GM18511 (cell line): ENCODE measurements at regions not wholly inside any gene's neighbourhood (a gene's known extent, or its start where the extent isn't known, plus 50 kb on each side); places are given as distances from the start of the nearest gene placed in this dataset.

Experiments
- ATAC-seq: cut with Tn5 transposase; IDR thresholded peaks from one replicate; pipeline ENCODE4 v1.9.1; 2021; ENCODE audit warnings: mild to moderate bottlenecking, moderate library complexity; ENCODE audit not compliant: unreplicated experiment

DNA sequence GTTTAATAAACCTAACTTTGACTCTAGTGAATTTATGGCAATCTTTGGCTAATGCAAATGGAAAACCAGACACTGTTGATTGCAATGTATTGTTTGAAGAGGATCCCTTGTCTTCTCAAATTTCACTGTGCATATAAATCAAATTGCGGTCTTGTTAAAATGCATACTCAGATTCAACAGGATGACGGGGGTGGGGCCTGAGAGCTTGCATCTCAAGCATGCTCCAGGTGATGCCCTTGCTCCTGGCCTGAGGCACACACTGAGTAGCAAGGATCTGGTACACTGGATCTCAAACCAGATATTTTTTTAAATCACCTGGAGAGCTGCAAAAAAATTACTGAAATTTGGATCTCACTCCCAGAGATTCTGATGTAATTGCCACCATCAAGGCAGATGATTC, 463.7 kb downstream of the DNAH5 start:
- no peak for ATAC-seq

DNA sequence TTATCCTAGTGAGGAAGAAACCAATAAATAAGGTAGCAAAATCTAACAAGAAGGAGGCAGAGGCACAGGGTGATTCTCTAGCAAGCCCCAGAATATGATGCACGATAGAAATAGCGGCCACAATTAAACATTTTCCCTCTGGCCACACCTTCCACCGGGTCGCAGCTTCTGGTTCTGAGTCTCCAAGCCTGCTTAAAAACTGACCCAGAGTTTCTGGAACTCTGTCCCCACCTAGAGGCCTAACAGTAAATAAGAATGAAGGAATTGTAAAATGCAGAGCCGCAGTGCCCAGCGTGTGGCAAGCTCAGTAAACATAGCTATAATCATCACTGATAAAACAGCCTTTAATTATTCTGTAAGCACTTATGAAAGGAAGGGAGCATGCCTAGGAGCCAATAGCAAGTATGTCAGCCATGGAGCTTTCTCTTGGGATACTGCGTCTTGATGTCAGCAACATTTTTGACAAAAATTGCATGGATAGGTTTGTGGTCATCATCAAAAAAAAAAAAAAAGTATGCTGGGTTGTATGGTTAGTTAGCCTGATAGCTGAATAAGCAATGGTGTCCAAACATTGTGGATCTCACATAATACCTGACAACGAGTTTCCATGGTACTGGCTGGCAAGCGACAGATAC, 465.5 kb downstream of the DNAH5 start:
- ATAC-seq: no peak

DNA sequence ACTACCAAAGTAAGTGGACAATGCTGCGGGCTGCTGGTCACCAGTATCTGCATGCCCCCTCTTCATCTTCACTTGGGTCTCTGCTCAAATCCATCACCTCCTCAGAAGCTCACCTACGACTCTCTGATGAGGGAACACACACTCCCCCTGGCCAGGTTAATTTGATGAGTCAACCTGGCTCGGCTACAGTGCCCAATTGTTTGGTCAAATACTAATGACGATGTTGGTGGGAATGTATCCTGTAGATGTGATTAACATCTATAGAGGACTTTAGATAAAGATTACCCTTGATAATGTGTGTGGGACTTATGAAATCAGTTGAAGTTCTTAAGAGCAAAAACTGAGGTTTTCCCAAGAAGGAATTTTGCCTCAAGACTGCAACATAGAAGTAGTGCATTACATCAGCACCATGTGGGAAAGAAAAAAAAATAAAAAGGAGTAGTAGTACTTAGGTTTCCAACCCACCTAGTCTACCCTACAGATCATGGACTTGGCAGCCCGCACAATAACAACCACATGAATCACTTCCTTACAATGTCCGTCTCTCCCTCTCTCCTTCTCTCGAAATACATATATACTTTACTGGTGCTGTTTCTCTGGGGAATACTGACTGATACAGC, 467.3 kb downstream of the DNAH5 start:
- no peak for ATAC-seq

DNA sequence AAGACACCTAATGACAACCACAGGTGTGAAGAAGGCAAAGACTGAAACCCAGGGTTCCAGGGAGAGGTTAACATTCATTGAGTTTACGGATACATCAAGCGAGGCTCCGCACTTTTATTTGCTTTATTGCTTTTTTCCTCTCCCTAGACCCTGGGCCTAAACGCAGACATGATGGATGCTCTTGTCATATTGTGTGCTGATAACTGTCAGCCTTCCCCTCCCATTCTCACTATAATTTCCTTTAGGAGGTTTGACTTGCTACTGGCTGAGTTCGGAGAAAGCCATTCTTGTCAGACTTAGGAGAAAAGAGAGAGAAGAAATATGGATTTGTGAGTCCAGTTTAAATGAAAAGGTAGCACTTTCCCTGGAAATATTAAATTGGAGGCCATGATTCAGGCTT, 471.6 kb downstream of the DNAH5 start:
- no peak for ATAC-seq

DNA sequence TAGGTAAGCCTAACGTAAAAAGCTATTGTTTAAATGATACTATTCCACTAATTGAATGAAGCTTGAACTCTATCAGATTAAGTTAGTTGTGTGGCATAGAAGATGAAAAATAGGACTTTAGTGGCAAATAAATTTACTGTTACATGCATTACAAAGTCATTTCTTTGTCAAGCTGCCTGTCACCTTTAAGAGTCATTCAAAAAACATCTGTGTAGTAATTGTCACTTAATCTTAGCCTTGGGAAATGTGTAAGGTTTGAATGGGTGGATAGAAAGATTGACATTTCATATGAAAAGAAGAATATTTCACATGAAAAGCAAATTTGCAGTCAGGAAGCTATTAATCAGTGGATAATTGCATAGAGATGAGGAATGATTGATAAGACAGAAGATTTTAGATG, 473.5 kb downstream of the DNAH5 start:
- ATAC-seq: no peak

DNA sequence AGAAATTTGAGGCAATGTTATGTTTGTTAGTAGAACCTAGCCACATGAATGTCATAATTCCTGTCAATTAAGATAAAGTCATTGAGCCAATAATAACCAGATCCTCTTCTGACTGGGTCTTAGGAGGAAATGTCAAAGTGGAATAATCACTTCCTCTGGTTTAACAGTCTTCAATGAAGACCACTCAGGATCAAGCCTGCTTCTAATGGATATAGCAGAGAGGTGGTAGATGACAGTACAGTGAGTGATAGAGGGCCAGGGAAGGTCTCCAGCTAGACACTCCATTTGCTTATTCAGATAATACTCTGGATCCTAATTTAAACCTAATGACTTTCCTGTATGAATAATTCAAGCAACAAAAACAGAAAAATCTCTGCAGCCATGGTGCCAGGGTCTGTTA, 474.2 kb downstream of the DNAH5 start:
- no peak for ATAC-seq

DNA sequence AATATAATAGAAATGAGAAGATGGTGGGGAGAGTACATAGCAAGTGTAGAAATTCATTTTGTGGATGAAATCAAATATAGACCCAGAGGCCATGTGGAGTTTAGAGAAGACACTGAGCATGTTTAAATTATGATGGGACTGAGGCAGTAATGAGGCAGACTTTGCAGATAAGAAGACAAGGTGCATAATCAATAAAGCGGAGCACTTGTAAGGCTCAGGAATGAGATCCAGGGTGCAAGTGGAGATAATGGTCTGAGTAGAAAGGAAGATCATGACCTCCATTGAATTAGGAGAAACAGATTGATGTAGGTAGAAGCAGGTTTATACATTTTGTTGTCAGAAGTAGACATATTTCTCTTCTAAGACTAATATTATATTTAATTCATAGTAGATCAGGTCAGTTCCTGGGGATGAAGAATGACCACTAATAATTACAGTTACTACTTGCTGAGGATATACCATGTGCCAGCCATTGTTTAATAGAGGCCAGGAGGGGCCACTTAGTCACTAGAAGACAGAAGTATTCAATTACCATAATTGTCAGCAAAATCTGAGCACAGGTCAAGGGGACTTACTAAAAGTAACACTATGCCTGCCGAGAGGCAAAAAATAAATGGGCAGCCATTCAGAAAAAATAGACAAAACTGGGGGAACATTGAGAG, 479.8 kb downstream of the DNAH5 start:
- ATAC-seq: no peak

DNA sequence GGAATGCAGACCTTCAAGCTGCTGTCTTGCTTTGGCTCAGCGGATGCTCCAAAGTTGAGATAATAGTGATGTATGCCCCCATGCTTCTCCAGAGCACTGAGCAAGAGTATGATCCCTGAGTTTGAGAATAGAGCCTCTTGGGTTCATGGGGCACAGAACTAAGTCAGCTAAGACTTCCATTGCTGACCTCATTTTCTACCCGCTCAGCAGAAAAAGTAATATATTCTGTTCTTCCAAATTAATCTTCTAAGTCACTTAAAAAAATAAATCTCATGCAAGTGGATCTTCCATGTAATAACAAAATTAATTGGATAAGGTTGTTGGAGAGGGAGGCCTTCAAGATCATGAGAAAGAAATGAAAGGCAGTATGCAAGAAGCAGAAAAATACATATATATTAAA, 483.9 kb downstream of the DNAH5 start:
- ATAC-seq: no peak

DNA sequence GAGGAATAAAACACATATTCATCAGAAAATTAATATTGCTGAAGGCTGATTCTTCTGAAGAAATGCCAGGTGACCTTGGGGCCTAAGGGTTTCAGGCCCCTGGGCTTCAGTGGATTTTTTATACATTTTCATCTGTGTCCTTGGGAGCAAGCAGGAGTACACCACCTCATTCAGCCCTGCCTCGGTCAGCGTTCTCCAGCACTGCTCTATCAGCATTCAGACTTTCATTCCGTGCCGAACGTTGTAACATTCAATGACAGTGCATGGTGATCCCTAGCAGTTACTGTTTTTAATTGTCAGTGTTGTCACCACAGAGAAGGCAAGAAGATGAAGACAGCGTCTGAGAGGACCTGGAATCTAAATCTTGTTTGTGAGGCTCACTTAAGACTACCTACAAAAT, 490.4 kb downstream of the DNAH5 start:
- no peak for ATAC-seq

DNA sequence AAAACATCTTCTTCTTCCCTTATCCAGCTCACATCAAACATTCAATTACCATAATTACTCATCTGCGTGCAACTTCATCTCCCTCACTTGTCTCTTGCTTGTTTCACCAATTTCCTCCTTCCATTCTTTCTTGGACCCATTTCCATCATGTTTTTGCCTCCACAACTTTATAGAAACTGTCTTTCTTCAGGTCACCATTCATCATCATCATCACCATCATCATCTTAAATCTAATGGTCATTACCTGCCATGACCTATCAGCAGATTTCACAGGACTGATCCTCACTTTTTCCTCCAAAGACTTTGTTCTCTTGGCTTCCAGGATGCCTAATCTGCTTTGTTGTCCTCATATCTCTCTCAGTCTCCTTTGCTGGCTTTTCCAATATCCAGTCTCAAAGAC, 495.6 kb downstream of the DNAH5 start:
- no peak for ATAC-seq

DNA sequence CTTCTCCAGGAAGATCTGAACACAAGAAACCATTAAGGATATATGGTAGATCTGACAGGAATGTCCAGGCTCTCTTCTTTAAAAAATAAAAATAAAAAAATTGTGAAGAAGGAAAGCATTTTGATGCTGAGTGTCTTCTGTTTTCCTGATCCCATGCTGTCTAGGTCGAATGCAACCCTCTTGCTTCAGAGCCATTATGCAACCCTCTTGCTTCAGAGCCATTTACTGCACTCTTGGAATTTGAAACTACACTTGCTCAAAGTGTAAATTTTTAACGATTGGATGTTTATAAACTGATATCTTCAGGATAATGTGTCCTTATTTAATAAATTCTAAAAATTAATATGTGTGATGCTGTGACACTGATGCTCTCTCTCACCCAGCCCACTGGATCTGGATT, 505.1 kb downstream of the DNAH5 start:
- no peak for ATAC-seq

DNA sequence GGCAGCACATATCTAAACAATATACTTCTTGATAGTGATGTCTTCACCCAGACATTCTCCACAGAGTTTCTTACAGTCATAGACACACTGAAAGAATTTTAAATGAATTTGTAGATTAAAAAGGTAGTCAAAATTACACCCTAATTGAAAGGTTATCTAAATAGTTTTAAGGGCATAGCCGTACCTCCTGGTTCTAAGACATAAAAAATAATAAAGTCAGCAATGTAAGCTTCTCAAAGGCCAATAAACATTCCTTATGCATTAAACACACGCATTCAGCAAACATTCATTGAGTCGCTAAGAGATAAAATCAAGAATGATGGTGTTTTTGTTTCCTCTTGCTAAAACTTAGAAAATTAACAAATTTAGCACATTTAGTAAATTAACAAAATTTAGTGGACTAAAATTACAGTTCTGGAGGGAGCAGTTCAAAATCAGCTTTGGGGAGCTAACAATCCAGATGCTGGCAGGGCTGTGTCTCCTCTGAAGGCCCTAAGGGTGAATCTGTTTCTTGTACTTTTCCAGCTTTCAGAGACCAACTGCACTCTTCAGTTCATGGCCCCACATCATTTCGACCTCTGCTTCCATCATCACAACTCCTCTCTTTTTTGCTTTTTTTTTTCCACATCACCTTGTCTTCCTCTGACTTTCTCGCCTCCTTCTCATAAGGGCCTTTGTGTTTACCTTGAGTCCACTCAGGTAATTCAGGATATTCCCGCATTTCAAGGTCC, 516.5 kb downstream of the DNAH5 start:
- no peak for ATAC-seq

DNA sequence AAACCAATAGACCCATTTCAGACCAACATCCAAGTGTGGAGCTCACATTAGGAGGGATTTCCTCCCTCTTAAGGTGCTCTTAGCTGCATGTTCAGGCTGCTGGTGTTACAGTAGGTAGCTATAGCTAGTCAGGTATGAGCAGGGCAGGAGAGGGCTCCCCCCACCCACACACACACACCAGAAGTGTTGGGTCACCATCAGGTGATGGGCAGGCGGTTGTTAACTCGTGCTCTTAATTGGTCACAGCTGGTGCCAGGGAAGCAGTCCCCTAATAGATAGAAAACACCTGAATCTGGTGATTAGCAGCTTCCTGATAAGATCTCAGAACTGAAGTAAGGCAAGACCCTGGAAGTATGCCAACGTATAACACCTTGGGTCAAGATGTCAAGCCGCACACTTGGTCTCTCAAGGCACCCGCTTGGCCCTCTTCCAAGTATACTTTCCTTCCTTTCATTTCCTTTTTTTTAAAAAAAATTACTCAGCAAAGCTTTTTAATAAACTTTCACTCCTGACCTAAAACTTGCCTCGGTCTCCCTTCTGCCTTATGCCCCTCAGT, 532.4 kb downstream of the DNAH5 start:
- ATAC-seq: no peak

DNA sequence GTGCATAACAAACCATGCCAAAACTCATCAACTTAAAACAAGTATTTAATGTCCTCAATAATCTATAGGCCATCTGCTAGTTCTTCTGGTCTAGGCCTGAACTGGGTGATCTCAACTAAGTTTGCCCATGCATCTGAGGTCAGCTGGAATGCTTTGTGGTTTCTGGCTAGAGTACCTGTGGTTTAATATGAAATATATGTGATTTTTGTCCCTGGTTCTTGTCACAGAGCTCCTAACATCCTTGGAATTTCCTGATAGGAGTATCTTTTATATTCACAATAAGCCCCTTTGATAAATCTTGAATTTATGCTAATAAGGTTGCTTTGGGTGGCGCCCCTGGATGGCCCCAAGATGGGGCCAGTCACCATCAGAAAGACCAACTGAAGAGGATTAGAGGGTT, 535.9 kb downstream of the DNAH5 start:
- no peak for ATAC-seq

DNA sequence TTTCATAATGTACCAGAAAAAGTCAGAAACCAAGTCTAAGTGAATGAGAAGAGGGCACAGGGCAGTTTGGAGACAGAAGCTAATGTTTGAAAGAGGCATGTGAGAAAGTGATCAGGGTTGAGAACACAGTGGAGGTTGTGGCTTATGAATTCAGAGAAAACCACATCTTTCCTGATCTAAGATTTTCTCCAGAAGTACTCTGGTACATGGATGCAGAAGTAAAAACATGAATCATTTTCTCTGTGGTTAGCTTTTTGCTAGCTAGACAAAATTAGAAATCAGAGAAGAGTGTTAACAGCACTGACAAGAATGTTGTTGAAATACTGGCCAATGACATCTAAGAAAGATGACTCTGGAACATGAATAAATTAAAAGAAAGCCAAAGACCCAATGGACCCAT, 541.1 kb downstream of the DNAH5 start:
- ATAC-seq: no peak

DNA sequence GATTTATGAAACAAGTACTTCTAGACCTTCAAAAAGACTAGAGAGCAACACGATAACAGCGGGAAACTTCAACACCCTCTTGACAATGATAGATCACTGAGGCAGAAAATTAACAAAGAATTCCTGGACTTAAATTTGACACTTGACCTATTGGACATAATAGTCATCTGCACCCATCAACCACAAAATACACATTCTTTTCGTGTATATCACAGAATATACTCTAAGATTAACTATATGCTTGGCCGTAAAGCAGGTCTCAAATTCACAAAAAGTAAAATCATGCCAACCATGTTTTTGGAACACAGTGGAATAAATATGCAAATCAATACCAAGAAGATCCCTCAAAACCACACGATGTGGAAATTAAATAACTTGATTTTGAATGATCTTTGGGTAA, 559.4 kb downstream of the DNAH5 start:
- ATAC-seq: no peak

DNA sequence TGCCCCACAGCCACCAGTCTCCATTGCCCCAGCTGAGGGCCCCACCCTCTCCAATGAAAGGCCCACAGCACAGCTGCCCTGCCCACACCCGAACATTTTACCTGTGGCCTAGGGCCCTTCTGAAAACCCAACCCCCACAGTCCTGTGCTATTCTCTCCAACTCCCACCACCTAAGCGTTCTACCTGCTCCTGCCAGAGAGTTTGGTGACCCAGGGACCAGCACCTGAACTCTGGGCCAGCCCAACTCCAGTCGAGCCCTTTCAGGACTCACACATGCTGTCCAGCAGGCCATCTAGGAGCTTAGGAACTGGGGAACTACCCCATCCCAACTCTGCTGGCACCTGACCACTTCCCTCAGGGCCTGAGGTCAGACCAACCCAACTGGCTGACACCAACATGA, 562.3 kb downstream of the DNAH5 start:
- no peak for ATAC-seq

DNA sequence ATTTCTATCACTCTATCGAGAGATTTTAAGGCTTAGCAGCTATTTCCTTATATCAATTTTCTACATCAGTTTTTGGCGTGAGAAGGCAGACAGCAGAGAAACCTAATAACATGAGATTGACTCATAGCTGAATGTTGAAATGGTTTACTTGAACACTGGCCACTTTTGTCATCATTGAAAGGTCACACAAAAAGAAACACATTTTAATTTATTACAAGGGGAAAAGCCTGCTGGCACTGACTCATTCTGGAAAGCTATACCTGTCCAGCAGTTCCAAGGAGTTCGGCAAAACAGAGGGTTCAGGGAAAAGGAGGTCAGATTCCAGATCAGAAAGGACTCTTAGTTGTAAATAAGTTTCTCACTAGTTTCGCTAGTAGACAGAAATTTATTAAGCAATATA, 566.4 kb downstream of the DNAH5 start:
- no peak for ATAC-seq

DNA sequence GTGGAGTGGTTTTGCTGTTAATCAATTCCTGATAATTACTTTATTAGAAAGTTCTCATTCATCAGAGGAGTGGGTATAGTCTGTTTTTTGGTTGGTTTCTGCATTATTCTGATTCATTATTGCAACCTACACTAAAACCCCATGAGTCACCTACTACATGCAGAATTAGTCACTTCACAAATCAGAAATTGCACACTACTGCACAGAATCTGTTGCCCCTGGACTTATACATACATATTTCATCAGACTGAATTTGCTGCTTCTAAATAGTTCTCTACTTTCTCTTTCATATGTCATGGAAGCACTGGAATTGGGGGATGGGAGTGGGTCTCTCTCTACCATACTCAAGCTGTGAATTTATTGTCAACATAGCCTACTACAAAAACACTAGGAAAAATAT, 585.1 kb downstream of the DNAH5 start:
- no peak for ATAC-seq

DNA sequence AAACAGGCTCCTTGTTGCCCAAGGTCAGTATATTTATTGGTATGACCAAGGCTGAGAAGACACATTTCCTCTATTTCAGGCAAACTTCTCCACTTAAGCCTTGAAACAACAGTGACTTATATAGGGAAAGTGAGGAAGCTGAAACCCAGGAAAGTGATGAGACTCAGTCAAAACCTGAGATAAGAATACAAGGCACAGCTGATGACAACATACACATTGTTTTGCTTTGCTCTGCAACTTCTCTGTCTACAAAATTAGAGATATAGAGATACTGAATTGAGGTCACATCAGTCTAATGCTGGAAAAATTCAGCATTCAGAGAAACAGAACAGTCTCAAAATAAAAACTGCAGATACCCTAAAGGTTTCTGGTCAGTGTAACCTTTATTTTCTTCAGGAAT, 586.1 kb downstream of the DNAH5 start:
- no peak for ATAC-seq

DNA sequence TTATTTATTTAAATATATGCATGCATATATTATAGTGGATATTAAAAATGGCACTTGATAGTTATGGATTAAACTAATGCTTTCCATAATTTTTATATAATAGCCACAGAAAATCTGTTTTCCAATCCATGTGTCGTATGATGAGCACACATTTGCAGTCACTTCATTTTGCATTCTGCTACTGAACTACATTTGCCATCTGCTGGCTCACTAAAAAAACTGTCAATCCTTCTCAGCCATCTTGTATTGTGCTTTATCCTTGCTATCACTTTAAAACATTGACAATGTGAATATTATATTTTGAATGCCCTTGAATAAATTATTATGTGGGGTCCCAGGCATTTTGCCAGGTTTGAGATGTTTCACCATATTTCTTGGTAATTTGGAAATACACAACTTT, 586.6 kb downstream of the DNAH5 start:
- no peak for ATAC-seq

DNA sequence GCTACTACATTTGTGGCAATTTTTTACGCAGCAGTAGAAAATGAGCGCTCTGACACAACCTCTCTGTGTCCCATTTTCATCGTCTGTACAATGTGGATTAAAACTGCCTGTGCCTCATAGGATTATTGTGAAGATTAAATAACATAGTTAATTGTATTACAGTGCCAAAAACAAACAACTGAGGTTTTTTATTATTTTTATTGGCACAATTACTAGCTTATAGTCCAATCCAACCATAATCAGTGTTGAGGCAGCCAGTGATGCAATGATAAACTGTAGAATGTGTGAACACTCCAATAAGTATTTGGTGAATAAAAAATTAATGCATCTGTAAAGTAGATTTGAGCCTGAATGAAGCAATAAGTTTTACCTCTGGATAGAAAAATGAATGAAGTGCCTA, 588.3 kb downstream of the DNAH5 start:
- ATAC-seq: no peak
